HepG2 (cell line): ENCODE measurements at regions not wholly inside any gene's neighbourhood (a gene's known extent, or its start where the extent isn't known, plus 50 kb on each side); places are given as distances from the start of the nearest gene placed in this dataset.

Experiments used
- CEBPZ ChIP-seq: IDR thresholded peaks from 2 replicates; pipeline ENCODE4 v1.6.1; 2012; ENCODE audit warnings: low read length, improper control_type of control experiment
- CREM ChIP-seq, 2 experiments: sonication (generic) in 1 of 2; formaldehyde crosslinking in 1 of 2; IDR thresholded peaks; 2 replicates each; pipeline versions ENCODE4 v1.4.0 to v1.6.1; 2016 to 2020; ENCODE audit warnings: antibody characterized with exemption in 1 of 2, mild to moderate bottlenecking in 1 of 2, missing genetic modification reagents in 1 of 2
- EP300 ChIP-seq, 3 experiments: sonication (generic) in 1 of 3; formaldehyde crosslinking in 1 of 3; IDR thresholded peaks; 2 replicates each; pipeline versions ENCODE4 v1.5.1 to v1.6.1; 2011 to 2020; ENCODE audit warnings: low read depth in 2 of 3, low read length in 2 of 3, borderline replicate concordance in 1 of 3, improper control_type of control experiment in 1 of 3, mild to moderate bottlenecking in 1 of 3, missing genetic modification reagents in 1 of 3, moderate library complexity in 1 of 3
- HCFC1 ChIP-seq: fragments of 150-350 bp; IDR thresholded peaks from 2 replicates; pipeline ENCODE4 v1.6.1; 2014; ENCODE audit warnings: low read depth, low read length
- KDM1A ChIP-seq: IDR thresholded peaks from 2 replicates; pipeline ENCODE4 v1.6.1; 2016; ENCODE audit warnings: missing compliant biosample characterization
- RERE ChIP-seq: IDR thresholded peaks from 2 replicates; pipeline ENCODE4 v1.6.1; 2016; ENCODE audit warnings: low read depth, missing genetic modification reagents, missing compliant biosample characterization
- SOX13 ChIP-seq, 3 experiments: fragments of 450-650 bp in 1 of 3; sonication (generic) in 1 of 3; formaldehyde crosslinking in 1 of 3; IDR thresholded peaks in 2 of 3; conservative IDR thresholded peaks in 1 of 3; 2 replicates each; pipeline versions ENCODE4 v1.5.0 to v1.6.1; 2016 to 2020; ENCODE audit warnings: antibody characterized with exemption in 1 of 3, mild to moderate bottlenecking in 1 of 3, missing compliant biosample characterization in 1 of 3, missing genetic modification reagents in 1 of 3, moderate library complexity in 1 of 3
- ZBTB40 ChIP-seq, 2 experiments: fragments of 450-650 bp in 1 of 2; sonication (generic) in 1 of 2; formaldehyde crosslinking in 1 of 2; IDR thresholded peaks; 2 replicates each; pipeline versions ENCODE4 v1.6.1 to v1.8.0; 2016 to 2022; ENCODE audit warnings: antibody characterized with exemption in 1 of 2, mild to moderate bottlenecking in 1 of 2, missing genetic modification reagents in 1 of 2

GRCh38 chr7:21365866-21366624 is 61.8 kb upstream of the SP4 start (continued):
- TF ChIP-seq ZBTB40 (IDR thresholded peaks at IDR 0.05) (no peak), ZBTB40 (CRISPR knock-in tag; IDR thresholded peaks at IDR 0.05) (no peak), CEBPZ (no peak), SOX13 (IDR thresholded peaks at IDR 0.05) (no peak), SOX13 (CRISPR knock-in tag; conservative IDR thresholded peaks at IDR 0.05 in 1 of 2, IDR thresholded peaks at IDR 0.05 in 1 of 2) (peak in 1 of 2 experiments; percentile 48; a peak in 1 of 4 replicates), KDM1A (CRISPR knock-in tag) (no peak), EP300 (IDR thresholded peaks at IDR 0.05; ENCODE audit: low read depth in 2 of 2, low read length in 2 of 2) (peak in 1 of 2 experiments; percentile 38; a peak in 1 of 4 replicates), EP300 (CRISPR knock-in tag; IDR thresholded peaks at IDR 0.05; ENCODE audit: borderline replicate concordance) (no peak), RERE (peak; percentile 48; the same call in 1 of the 2 replicates), HCFC1 (no peak), CREM (IDR thresholded peaks at IDR 0.05) (no peak), CREM (CRISPR knock-in tag; IDR thresholded peaks at IDR 0.05) (no peak)
